ENCODE measurements at regions not wholly inside any gene's neighbourhood (a gene's known extent, or its start where the extent isn't known, plus 50 kb on each side); places are given as distances from the start of the nearest gene placed in this dataset.

GRCh38 chr21:30986965-30987364 lies 51.3 kb downstream of the KRTAP19-8 start:
- Histone ChIP-seq H4K20me1 (no peaks in the 10 kb centered on the region), H3K4me3 (no peak overlapping the region), H3K4me1 (peaks cover 0 to 31% (median 10%) of the 10 kb centered on the region in 10 experiments; a peak in 16 of 20 replicates), H3K27ac (no peak overlapping the region), H3K36me3 (no peaks in the 10 kb centered on the region), H3K9ac (no peak overlapping the region), H3K4me2 (no peak overlapping the region), H3K27me3 (no peaks in the 10 kb centered on the region), H3K9me3 (replicated peaks in 1 of 11) (peaks cover 0 to 20% (median 9%) of the 10 kb centered on the region in 11 experiments; a peak in 8 of 22 replicates)
- TF ChIP-seq Cebpa-rat (IDR thresholded peaks at IDR 0.05), result no peak

DNA sequence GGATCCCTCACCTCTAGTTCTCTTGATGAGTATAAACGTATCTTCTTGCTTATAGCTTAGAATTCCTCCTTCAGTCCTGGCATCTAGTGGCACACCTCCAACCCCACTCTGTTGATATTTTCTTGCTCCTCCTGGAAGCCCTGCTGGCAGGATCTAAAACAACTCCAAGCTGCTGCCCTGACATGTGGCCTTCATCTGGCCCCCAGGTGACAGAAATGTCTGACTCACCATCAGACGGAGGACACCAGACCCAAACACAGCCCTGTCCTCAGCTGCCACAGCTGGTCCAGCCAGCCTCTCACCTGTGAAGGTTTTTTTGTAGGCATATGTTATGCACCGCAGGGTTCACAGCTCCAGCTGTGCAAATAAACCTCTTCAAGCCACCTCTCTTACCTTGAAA lies 53.4 kb downstream of the KRTAP19-8 start:
- Histone ChIP-seq H3K27ac (no peak overlapping the region), H3K36me3 (no peaks in the 10 kb centered on the region), H3K9me3 (replicated peaks in 1 of 11) (peaks cover 0 to 20% (median 9%) of the 10 kb centered on the region in 11 experiments; a peak in 8 of 22 replicates), H3K4me1 (peaks cover 14 to 51% (median 28%) of the 10 kb centered on the region in 10 experiments; a peak in 18 of 20 replicates), H3K27me3 (no peaks in the 10 kb centered on the region), H4K20me1 (no peaks in the 10 kb centered on the region), H3K4me3 (no peak overlapping the region), H3K9ac (no peak overlapping the region), H3K4me2 (0 out of 22 replicates have a peak overlapping the region, but pooled peaks of 1 of the 11 experiments have one; percentile 0)
- TF ChIP-seq Cebpa-rat (IDR thresholded peaks at IDR 0.05), result no peak

DNA sequence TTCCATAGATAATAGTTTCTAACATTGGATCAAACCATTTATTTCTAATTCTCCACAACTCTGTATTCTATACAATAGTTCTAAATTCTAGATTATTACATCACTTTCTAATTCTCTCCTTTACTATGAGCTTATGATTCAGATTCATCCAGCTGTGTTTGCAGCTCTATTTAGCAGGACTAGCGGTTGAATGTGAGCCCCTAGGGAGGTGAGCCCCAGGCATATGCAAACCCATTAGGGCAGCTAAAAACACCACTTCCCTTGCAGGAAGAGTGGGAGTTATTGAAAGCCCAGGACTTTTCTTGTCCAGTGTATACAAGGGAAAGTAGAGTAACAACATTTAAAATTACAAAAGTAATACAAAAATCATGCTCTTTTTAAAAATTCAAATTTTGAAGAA lies 56.9 kb downstream of the KRTAP19-8 start:
- H3K36me3 ChIP-seq, result no peaks in the 10 kb centered on the region
- H3K4me2 ChIP-seq, result peak overlapping the region in 10 of 11 experiments; percentile 25 to 76 (median 58); a peak in 18 of 22 replicates
- H3K27me3 ChIP-seq, result no peaks in the 10 kb centered on the region
- H3K27ac ChIP-seq, result peak overlapping the region in 6 of 11 experiments; percentile 38 to 79 (median 67); a peak in 11 of 22 replicates
- H3K9ac ChIP-seq, result peak overlapping the region in 2 of 11 experiments; percentile 11 to 56; a peak in 2 of 22 replicates
- no peak overlapping the region; a peak in 2 of 20 replicates for H3K4me3 ChIP-seq
- no peaks in the 10 kb centered on the region for H4K20me1 ChIP-seq
- TF ChIP-seq Cebpa-rat (IDR thresholded peaks at IDR 0.05), result no peak
- H3K4me1 ChIP-seq, result peaks cover 17 to 61% (median 43%) of the 10 kb centered on the region in 10 experiments; a peak in 19 of 20 replicates
- peaks cover 0 to 20% (median 9%) of the 10 kb centered on the region in 11 experiments; a peak in 8 of 22 replicates for H3K9me3 ChIP-seq (replicated peaks in 1 of 11)

DNA sequence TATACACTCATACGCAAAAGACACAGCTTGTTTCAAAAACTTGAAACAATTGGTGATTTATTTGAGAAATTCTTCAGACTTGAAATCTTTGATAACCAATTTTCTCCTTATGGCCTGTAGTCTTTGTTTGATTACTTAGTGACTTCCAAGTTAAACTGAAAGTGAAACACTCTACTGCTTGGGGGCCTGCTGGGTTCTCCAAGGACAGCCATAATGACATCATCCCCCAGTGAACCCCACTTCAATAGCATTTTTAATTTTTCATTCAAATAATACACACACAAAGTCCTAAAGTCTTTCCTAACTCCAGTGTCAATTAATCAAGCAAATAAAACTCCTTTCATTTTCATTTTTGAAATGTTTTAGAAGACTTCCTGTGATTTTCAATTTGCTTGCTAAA lies 59.2 kb downstream of the KRTAP19-8 start:
- no peak for TF ChIP-seq Cebpa-rat (IDR thresholded peaks at IDR 0.05)
- Histone ChIP-seq H4K20me1 (no peaks in the 10 kb centered on the region), H3K9me3 (replicated peaks in 1 of 11) (peaks cover 0 to 10% (median 5%) of the 10 kb centered on the region in 11 experiments; a peak in 7 of 22 replicates), H3K4me1 (peaks cover 17 to 54% (median 43%) of the 10 kb centered on the region in 10 experiments; a peak in 19 of 20 replicates), H3K9ac (no peak overlapping the region), H3K4me2 (peak overlapping the region; percentile 19 to 76 (median 57); a peak in 20 of 22 replicates), H3K27ac (peak overlapping the region in 7 of 11 experiments; percentile 8 to 72 (median 42); a peak in 11 of 22 replicates), H3K27me3 (no peaks in the 10 kb centered on the region), H3K4me3 (no peak overlapping the region), H3K36me3 (no peaks in the 10 kb centered on the region)

- peaks cover 0 to 10% (median 0%) of the 10 kb centered on the region in 11 experiments; a peak in 3 of 22 replicates for H3K9me3 ChIP-seq (replicated peaks in 1 of 11)
- no peaks in the 10 kb centered on the region for H3K27me3 ChIP-seq
- no peaks in the 10 kb centered on the region for H3K36me3 ChIP-seq
- no peaks in the 10 kb centered on the region for H3K4me1 ChIP-seq
- no peak overlapping the region for H3K27ac ChIP-seq
- H3K4me2 ChIP-seq, result no peak overlapping the region
- no peak overlapping the region for H3K4me3 ChIP-seq
- no peaks in the 10 kb centered on the region for H4K20me1 ChIP-seq
- TF ChIP-seq Cebpa-rat (IDR thresholded peaks at IDR 0.05), result no peak
- no peak overlapping the region for H3K9ac ChIP-seq
Observed at GRCh38 chr21:30964283-30964682, 74.0 kb downstream of the KRTAP19-8 start.

DNA sequence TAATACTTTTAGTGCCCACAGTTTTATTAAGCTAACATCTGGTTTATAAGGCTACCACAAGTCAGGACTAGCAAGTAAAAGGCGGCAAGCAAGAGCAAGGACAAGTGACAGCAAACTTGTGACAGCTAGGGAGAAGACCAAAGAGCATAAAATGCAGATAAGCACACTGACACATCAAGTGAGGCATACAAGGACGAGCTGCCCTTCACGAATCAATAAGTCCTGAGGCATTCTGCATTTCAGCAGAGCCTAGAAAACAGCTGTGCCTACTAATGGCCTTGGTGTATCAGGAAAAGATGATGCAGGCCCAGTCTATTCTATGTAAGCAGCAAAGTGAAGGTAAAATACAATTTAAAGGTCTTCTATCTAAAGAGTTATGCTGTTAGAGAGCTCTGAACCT lies 74.8 kb downstream of the KRTAP19-8 start:
- no peak for TF ChIP-seq Cebpa-rat (IDR thresholded peaks at IDR 0.05)
- H4K20me1 ChIP-seq, result no peaks in the 10 kb centered on the region
- H3K27ac ChIP-seq, result no peak overlapping the region
- H3K9me3 ChIP-seq (replicated peaks in 1 of 11), result peaks cover 0 to 10% (median 0%) of the 10 kb centered on the region in 11 experiments; a peak in 3 of 22 replicates
- no peak overlapping the region for H3K9ac ChIP-seq
- H3K27me3 ChIP-seq, result no peaks in the 10 kb centered on the region
- H3K36me3 ChIP-seq, result no peaks in the 10 kb centered on the region
- H3K4me2 ChIP-seq, result no peak overlapping the region
- H3K4me1 ChIP-seq, result no peaks in the 10 kb centered on the region
- no peak overlapping the region for H3K4me3 ChIP-seq

DNA sequence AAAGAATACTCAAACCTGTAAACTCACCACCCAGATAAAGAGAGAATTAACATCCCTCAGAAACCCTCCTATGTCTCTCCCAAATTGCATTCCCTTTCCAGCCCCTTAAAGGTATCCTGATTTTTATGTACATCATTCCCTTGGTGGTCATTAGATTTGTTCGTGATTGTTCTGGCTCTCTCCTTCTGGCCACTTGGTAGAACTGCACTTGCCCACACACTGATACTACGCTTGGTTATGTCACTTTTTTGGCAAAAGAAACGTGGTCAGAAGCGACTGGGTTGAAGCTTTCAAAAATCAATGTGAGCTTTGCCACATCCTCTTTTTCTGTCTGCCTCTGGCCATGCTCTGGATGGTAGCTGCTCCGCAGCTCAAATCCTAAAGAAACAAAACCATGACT lies 76.3 kb downstream of the KRTAP19-8 start:
- Histone ChIP-seq H3K36me3 (no peaks in the 10 kb centered on the region), H3K4me1 (no peaks in the 10 kb centered on the region), H3K4me3 (no peak overlapping the region), H3K4me2 (no peak overlapping the region), H3K9me3 (replicated peaks in 1 of 11) (no peaks in the 10 kb centered on the region; a peak in 1 of 22 replicates), H3K27me3 (no peaks in the 10 kb centered on the region), H4K20me1 (no peaks in the 10 kb centered on the region), H3K9ac (no peak overlapping the region), H3K27ac (no peak overlapping the region)
- no peak for TF ChIP-seq Cebpa-rat (IDR thresholded peaks at IDR 0.05)

DNA sequence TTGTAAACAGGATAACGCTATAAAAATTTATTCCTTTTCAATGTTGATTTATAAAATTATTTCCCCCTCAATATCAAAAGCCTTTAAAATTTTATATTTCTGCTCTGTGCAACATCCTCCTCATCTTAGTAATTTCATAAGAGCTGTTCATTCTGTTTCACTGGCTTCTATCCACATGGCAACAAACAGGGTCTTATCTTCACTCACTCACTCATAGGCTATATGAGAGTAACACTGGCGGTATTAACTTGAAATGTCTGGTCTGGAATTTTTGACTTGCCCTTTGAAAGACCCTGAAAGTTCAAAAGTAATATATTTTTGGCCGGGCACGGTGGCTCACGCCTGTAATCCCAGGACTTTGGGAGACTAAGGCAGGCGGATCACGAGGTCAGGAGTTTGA lies 77.4 kb upstream of the KRTAP11-1 start:
- no peaks in the 10 kb centered on the region; a peak in 1 of 22 replicates for H3K9me3 ChIP-seq (replicated peaks in 1 of 11)
- H3K27ac ChIP-seq, result no peak overlapping the region
- no peak overlapping the region for H3K4me2 ChIP-seq
- no peak overlapping the region for H3K4me3 ChIP-seq
- TF ChIP-seq Cebpa-rat (IDR thresholded peaks at IDR 0.05), result no peak
- no peaks in the 10 kb centered on the region for H3K36me3 ChIP-seq
- H4K20me1 ChIP-seq, result no peaks in the 10 kb centered on the region
- no peaks in the 10 kb centered on the region for H3K4me1 ChIP-seq
- no peak overlapping the region for H3K9ac ChIP-seq
- no peaks in the 10 kb centered on the region for H3K27me3 ChIP-seq

- H3K9me3 ChIP-seq (replicated peaks in 1 of 11), result no peaks in the 10 kb centered on the region; a peak in 1 of 22 replicates
Observed at GRCh38 chr21:30957010-30957409, 75.6 kb upstream of the KRTAP11-1 start.

GRCh38 chr21:30953605-30954004 lies 72.2 kb upstream of the KRTAP11-1 start:
- Histone ChIP-seq H3K9ac (no peak overlapping the region), H3K4me1 (no peaks in the 10 kb centered on the region), H3K4me2 (no peak overlapping the region), H3K36me3 (no peaks in the 10 kb centered on the region), H3K4me3 (no peak overlapping the region), H3K27ac (no peak overlapping the region), H4K20me1 (no peaks in the 10 kb centered on the region), H3K9me3 (replicated peaks in 1 of 11) (no peaks in the 10 kb centered on the region; a peak in 1 of 22 replicates), H3K27me3 (no peaks in the 10 kb centered on the region)
- no peak for TF ChIP-seq Cebpa-rat (IDR thresholded peaks at IDR 0.05)

More at GRCh38 chr21:30957010-30957409, 75.6 kb upstream of the KRTAP11-1 start:
- Histone ChIP-seq H4K20me1 (no peaks in the 10 kb centered on the region), H3K4me1 (no peaks in the 10 kb centered on the region), H3K4me3 (no peak overlapping the region), H3K9ac (no peak overlapping the region), H3K4me2 (no peak overlapping the region), H3K27ac (no peak overlapping the region), H3K27me3 (no peaks in the 10 kb centered on the region), H3K36me3 (no peaks in the 10 kb centered on the region)
- no peak for TF ChIP-seq Cebpa-rat (IDR thresholded peaks at IDR 0.05)

Data from BLaER1 treated with 17β-estradiol and CSF1 and Interleukin-3, amounts not matched to agents 10 nM and 100 nM (cell line).